ENCODE measurements at regions not wholly inside any gene's neighbourhood (a gene's known extent, or its start where the extent isn't known, plus 50 kb on each side); places are given as distances from the start of the nearest gene placed in this dataset.

GRCh38 chr13:68834375-68834774 lies 1273.3 kb upstream of the ATXN8OS start:
- no peak for DNase-seq
- H3K27ac ChIP-seq = no peak overlapping the region
- H3K9me3 ChIP-seq = peaks cover 0 to 7% (median 0%) of the 10 kb centered on the region in 12 donors
- no peak overlapping the region for H3K4me3 ChIP-seq
- ATAC-seq = no peak
- intact Hi-C loops (cut with DNase I) = no loop called here
- no peaks in the 10 kb centered on the region for H3K36me3 ChIP-seq
- H3K4me1 ChIP-seq = no peaks in the 10 kb centered on the region
- H3K27me3 ChIP-seq = no peaks in the 10 kb centered on the region
- TF ChIP-seq POLR2A (IDR thresholded peaks at IDR 0.05) (no peak), CTCF (IDR thresholded peaks at IDR 0.05) (no peak)

- Histone ChIP-seq H3K36me3 (no peaks in the 10 kb centered on the region), H3K4me3 (no peak overlapping the region), H3K9me3 (peaks cover 0 to 4% (median 0%) of the 10 kb centered on the region in 12 donors), H3K27me3 (no peaks in the 10 kb centered on the region), H3K27ac (no peak overlapping the region), H3K4me1 (no peaks in the 10 kb centered on the region)
- no peak for ATAC-seq
- 85 to 93% (median 88%) methylated on average over 7 of the region's 7 CpGs for WGBS, 4 donors
- DNase-seq = no peak
- TF ChIP-seq POLR2A (IDR thresholded peaks at IDR 0.05) (no peak), CTCF (IDR thresholded peaks at IDR 0.05) (no peak)
- intact Hi-C loops (cut with DNase I) = no loop called here
Observed at GRCh38 chr13:68816715-68817114, 1290.9 kb upstream of the ATXN8OS start.

- Histone ChIP-seq H3K9me3 (peaks cover 0 to 4% (median 0%) of the 10 kb centered on the region in 12 donors), H3K4me3 (no peak overlapping the region), H3K36me3 (no peaks in the 10 kb centered on the region), H3K4me1 (no peaks in the 10 kb centered on the region), H3K27me3 (no peaks in the 10 kb centered on the region), H3K27ac (no peak overlapping the region)
- TF ChIP-seq POLR2A (IDR thresholded peaks at IDR 0.05) = no peak
- TF ChIP-seq CTCF (IDR thresholded peaks at IDR 0.05) = no peak
- 33 to 41% (median 40%) methylated on average over 7 of the region's 7 CpGs for WGBS, 4 donors
- ATAC-seq (no peak), DNase-seq (no peak)
- intact Hi-C loops (cut with DNase I) = no loop called here
Observed at GRCh38 chr13:68813180-68813796, 1294.3 kb upstream of the ATXN8OS start.

GRCh38 chr13:68810660-68811059 lies 1297.0 kb upstream of the ATXN8OS start:
- Histone ChIP-seq H3K27me3 (no peaks in the 10 kb centered on the region), H3K4me3 (no peak overlapping the region), H3K4me1 (no peaks in the 10 kb centered on the region), H3K27ac (no peak overlapping the region), H3K9me3 (peaks cover 0 to 7% (median 0%) of the 10 kb centered on the region in 12 donors), H3K36me3 (no peaks in the 10 kb centered on the region)
- 0 to 90% (median 21%) methylated on average over 1 of the region's 1 CpG for WGBS, 4 donors
- intact Hi-C loops (cut with DNase I) = no loop called here
- DNase-seq (no peak), ATAC-seq (no peak)
- no peak for TF ChIP-seq CTCF (IDR thresholded peaks at IDR 0.05)
- no peak for TF ChIP-seq POLR2A (IDR thresholded peaks at IDR 0.05)

Measured in heart left ventricle (tissue), 16 donors.